GM18507 (cell line): ENCODE measurements at regions not wholly inside any gene's neighbourhood (a gene's known extent, or its start where the extent isn't known, plus 50 kb on each side); places are given as distances from the start of the nearest gene placed in this dataset.

Source experiments
- DNase-seq: peaks from one replicate; pipeline ENCODE4 v3.0.0; 2011; ENCODE audit warnings: low read depth; ENCODE audit not compliant: insufficient read length; ENCODE audit errors: extremely low spot score
- FAIRE-seq: peaks from 2 replicates; lab custom pipeline; 2011; peaks lifted over from hg19 to GRCh38; lab: Jason Lieb, UNC

DNA sequence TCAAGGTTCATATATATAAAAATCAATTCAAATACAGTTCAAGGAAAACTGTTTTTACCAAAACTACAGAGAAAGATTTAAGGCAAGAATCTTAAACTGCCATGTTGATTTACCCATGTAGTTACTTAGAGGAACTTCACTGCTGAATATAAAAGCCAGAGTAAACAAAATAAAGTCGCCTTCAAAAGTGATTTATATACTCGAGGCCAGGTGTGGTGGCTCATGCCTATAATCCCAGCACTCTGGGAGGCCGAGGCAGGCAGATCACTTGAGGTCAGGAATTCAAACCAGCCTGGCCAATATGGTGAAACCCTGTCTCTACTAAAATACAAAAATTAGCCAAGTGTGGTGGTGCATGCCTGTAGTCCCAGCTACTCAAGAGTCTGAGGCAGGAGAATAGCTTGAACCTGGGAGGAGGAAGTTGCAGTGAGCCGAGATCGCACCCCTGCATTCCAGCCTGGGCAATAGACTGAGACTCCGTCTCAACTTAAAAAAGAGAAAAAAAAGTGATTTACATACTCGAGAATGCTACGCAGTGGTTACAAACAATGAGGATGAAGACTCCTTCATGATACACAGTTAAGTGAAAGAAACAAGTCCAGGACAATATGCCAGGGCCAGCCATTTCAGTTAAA, 54.1 kb upstream of the CNEP1R1 start:
- DNase-seq = no peak
- FAIRE-seq = no peak

DNA sequence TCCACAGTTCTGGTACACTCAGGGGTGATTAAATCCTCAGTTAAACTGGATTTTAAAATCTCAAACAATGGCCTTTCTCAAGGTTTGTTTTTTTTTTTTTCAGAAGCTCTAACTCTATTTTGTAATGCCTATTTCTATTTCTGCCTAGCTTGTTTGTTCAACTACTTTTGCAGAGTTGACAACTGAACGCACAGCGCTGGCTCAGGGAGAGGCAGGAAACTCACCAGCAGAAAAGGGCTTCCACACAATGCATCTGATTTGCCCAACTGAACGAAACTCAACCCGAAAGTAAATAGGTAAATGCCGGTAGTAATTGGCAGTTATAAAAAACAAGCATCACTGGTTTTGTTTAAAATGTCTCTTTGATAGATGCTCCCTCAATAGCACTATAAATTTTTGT, 52.7 kb upstream of the CNEP1R1 start:
- DNase-seq (no peak), FAIRE-seq (no peak)

DNA sequence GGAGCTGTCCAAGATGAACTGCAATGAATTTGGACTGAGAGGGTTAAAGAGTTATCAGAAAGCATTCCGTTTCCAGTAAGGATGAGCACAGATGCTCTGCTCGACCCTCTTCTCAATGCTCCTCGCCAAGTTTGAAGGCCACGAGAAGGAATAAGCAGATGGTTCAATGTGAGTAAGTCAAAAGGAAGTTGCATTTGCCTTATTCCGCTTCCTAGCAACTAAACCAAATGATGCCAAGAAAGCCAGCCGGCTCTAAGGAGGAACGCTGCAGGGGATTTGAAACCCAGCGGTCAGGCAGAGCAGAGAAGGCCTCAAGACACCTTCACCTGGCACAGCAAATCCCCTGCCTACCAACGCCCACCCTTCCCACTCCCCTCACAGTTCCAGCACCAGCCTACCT, 52.1 kb upstream of the CNEP1R1 start:
- DNase-seq = no peak
- FAIRE-seq = no peak
